HCT116 (cell line): ENCODE measurements at regions not wholly inside any gene's neighbourhood (a gene's known extent, or its start where the extent isn't known, plus 50 kb on each side); places are given as distances from the start of the nearest gene placed in this dataset.
"Not testable (repeated sequence)": the region's sequence is repeated elsewhere in the genome, so short reads cannot be mapped to it uniquely, and the experiment has no call there.

Experiments
- ATAC-seq: fragments of 200-7000 bp; cut with Tn5 transposase; 2 replicates; pipeline ENCODE4 v1.9.1; 2020; ENCODE audit warnings: mild to moderate bottlenecking, moderate library complexity
- BruUV-seq: library from RNA; stranded (reverse); fragments of 400-500 nt; replicated peaks from 2 replicates; lab custom pipeline; 2021; lab: Mats Ljungman, UMichigan
- CTCF ChIA-PET: fragments of 300-600 bp; sonication (Branson Sonifier 250); formaldehyde crosslinking; loops from one replicate; lab custom pipeline; 2021; ENCODE audit warnings: antibody characterized with exemption; lab: Charles Lee
- POLR2A ChIA-PET: fragments of 300-600, 350-600 bp; sonication (Branson Sonifier 250); formaldehyde crosslinking; loops from one replicate; lab custom pipeline; 2021; ENCODE audit warnings: antibody characterized with exemption; lab: Charles Lee
- RAD21 ChIA-PET, 2 experiments: fragments of 300-600 bp; sonication (Branson Sonifier 250); formaldehyde crosslinking; loops; one replicate each; lab custom pipeline; 2023; ENCODE audit warnings: low total read pairs in 2 of 2; ENCODE audit not compliant: uncharacterized antibody in 2 of 2, unreplicated experiment in 2 of 2, low non-redundant PET in 1 of 2; lab: Charles Lee
- DNase-seq: peaks from one replicate; pipeline ENCODE4 v3.0.0-alpha.2; 2010; ENCODE audit warnings: low read depth, low spot score
- H2AFZ ChIP-seq: fragments of 200-600 bp; shearing (Covaris generic), sonication (generic); 2 replicates; pipeline ENCODE4 v1.6.1; 2017; ENCODE audit warnings: low read depth, mixed run types, mixed read lengths, antibody characterized with exemption, low read length; ENCODE audit not compliant: poor library complexity, severe bottlenecking
- H3K27ac ChIP-seq: 2 replicates; pipeline ENCODE4 v1.5.1; 2012; ENCODE audit warnings: low read depth, low read length
- H3K27me3 ChIP-seq: fragments of 200-600 bp; sonication (generic); 2 replicates; pipeline ENCODE4 v1.6.1; 2016; ENCODE audit warnings: mixed run types, low read length, mixed read lengths; ENCODE audit not compliant: insufficient read depth
- H3K36me3 ChIP-seq, 2 experiments: fragments of 200-500 bp in 1 of 2; fragments of 200-600 bp in 1 of 2; sonication (Bioruptor generic) in 1 of 2; sonication (generic) in 1 of 2; 2 replicates each; pipeline versions ENCODE4 v1.5.1 to v1.6.1; 2014 to 2016; ENCODE audit warnings: low read length in 2 of 2, inconsistent platforms in 1 of 2, mixed read lengths in 1 of 2, mixed run types in 1 of 2; ENCODE audit not compliant: insufficient read depth in 2 of 2, control insufficient read depth in 1 of 2
- H3K4me1 ChIP-seq, 2 experiments: fragments of 200-600 bp in 1 of 2; sonication (generic) in 1 of 2; 2 replicates each; pipeline versions ENCODE4 v1.5.1 to v1.6.1; 2012 to 2017; ENCODE audit warnings: low read length in 2 of 2, inconsistent platforms in 1 of 2, mild to moderate bottlenecking in 1 of 2, mixed read lengths in 1 of 2, mixed run types in 1 of 2, moderate library complexity in 1 of 2; ENCODE audit not compliant: insufficient read depth in 2 of 2, control insufficient read depth in 1 of 2
- H3K4me2 ChIP-seq: fragments of 200-600 bp; sonication (generic); 2 replicates; pipeline ENCODE4 v1.6.1; 2017; ENCODE audit warnings: mixed run types, low read length, mixed read lengths
- H3K4me3 ChIP-seq, 2 experiments: fragments of 200-600 bp in 1 of 2; sonication (generic) in 1 of 2; replicated peaks in 1 of 2; 2 replicates each; pipeline ENCODE4 v1.5.1; 2011 to 2016; ENCODE audit warnings: low read length in 2 of 2, control low read depth in 1 of 2, low read depth in 1 of 2, mild to moderate bottlenecking in 1 of 2, mixed read lengths in 1 of 2, mixed run types in 1 of 2
- H3K79me2 ChIP-seq: fragments of 200-600 bp; sonication (generic); 2 replicates; pipeline ENCODE4 v1.6.1; 2017; ENCODE audit warnings: mild to moderate bottlenecking, mixed run types, low read length, moderate library complexity, mixed read lengths; ENCODE audit not compliant: insufficient read depth
- H3K9ac ChIP-seq: fragments of 200-600 bp; sonication (generic); 2 replicates; pipeline ENCODE4 v1.6.1; 2016; ENCODE audit warnings: low read length, mixed read lengths
- H3K9me2 ChIP-seq: fragments of 200-600 bp; sonication (generic), shearing (Covaris generic); 2 replicates; pipeline ENCODE4 v1.6.1; 2017; ENCODE audit warnings: mixed run types, mild to moderate bottlenecking, moderate library complexity; ENCODE audit not compliant: insufficient read depth
- H3K9me3 ChIP-seq, 2 experiments: fragments of 200-500 bp in 1 of 2; fragments of 200-600 bp in 1 of 2; sonication (Bioruptor generic) in 1 of 2; sonication (generic) in 1 of 2; 2 replicates each; pipeline ENCODE4 v1.6.1; 2014 to 2017; ENCODE audit warnings: low read length in 2 of 2, mixed read lengths in 2 of 2, inconsistent platforms in 1 of 2, low read depth in 1 of 2, mild to moderate bottlenecking in 1 of 2, mixed run types in 1 of 2, moderate library complexity in 1 of 2; ENCODE audit not compliant: control insufficient read depth in 1 of 2, insufficient read depth in 1 of 2
- H4K20me1 ChIP-seq: fragments of 200-600 bp; sonication (generic), shearing (Covaris generic); 2 replicates; pipeline ENCODE4 v1.6.1; 2017; ENCODE audit warnings: mixed run types, mild to moderate bottlenecking, moderate library complexity; ENCODE audit not compliant: insufficient read depth
- intact Hi-C: fragments of 100-400 bp; cut with micrococcal nuclease; formaldehyde crosslinking; loops from 2 replicates; pipeline ENCODE4 v1.10.0; 2022

DNA sequence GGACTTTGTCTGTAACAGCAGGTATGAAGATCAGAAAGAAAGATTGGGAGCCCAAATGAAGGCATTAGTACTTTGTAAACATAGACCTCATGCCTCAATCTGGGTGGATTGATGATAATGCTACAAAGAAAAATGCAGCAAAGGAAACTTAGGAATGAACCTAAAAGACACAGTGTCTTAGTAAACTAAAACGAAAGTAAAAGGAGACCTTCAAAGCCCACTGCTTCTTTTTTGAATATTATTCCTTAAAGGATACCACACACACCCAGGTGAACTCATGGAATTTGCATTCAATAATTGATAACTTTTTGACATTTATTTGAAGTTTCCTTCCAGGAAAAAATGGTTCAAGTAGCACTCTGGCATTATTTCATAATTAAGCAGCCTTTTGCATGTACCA, 543.2 kb downstream of the TTLL7 start:
- H3K4me3 ChIP-seq, DNase-seq, H3K4me2 ChIP-seq, H3K9me2 ChIP-seq, ATAC-seq, CTCF ChIA-PET, H3K9ac ChIP-seq, POLR2A ChIA-PET, BruUV-seq, H2AFZ ChIP-seq, intact Hi-C loops, H4K20me1 ChIP-seq, RAD21 ChIA-PET, H3K4me1 ChIP-seq, H3K27ac ChIP-seq, H3K36me3 ChIP-seq, H3K9me3 ChIP-seq, H3K27me3 ChIP-seq, H3K79me2 ChIP-seq: not testable (repeated sequence)

DNA sequence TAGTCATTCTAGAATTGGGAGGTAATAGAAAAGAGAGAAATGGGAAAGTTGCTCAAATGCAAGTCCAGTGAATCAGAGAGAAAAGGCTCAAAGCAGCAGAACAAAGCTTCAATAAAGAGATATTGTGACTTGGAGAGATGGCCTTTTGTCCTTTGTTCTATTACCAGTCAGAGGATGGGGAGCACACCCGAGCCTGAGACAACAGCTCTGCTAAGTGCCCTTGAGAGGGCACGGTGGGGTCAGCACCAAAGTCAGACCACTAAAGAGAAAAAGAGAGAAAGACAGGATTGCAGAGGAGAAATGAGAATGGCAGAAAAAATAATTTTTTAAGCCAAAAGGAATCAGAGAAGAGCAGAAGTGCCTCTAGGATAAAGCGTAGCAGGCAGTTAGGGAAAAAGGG, 553.1 kb downstream of the TTLL7 start:
- H3K9me3 ChIP-seq, H3K36me3 ChIP-seq, H3K9me2 ChIP-seq, H3K9ac ChIP-seq, H3K4me3 ChIP-seq, H4K20me1 ChIP-seq, H2AFZ ChIP-seq, CTCF ChIA-PET, H3K4me2 ChIP-seq, BruUV-seq, ATAC-seq, DNase-seq, H3K27me3 ChIP-seq, RAD21 ChIA-PET, H3K27ac ChIP-seq, H3K4me1 ChIP-seq, POLR2A ChIA-PET, H3K79me2 ChIP-seq, intact Hi-C loops: not testable (repeated sequence)

DNA sequence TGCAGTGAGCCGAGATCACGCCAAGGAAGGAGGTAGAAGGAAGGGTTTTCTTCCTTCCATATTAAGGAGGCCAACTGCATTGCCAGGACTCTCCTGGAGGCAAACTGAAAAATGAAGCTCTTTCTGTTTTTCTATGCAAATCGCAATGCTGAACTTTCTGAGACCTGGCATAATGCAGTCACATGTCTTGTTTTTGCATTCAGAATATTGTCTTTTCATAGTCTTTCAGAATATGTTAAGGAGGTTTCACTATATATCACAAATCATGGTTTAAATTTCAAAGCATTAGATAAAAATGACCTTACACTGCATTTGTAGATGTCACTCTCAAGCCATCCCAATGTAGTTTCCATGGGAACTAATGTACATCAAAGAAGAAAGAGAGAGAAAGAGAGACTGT, 556.5 kb downstream of the TTLL7 start:
- POLR2A ChIA-PET, RAD21 ChIA-PET, H3K4me1 ChIP-seq, H4K20me1 ChIP-seq, H3K9me2 ChIP-seq, ATAC-seq, H3K4me3 ChIP-seq, H3K4me2 ChIP-seq, H3K9me3 ChIP-seq, H3K9ac ChIP-seq, H3K36me3 ChIP-seq, CTCF ChIA-PET, intact Hi-C loops, H3K27me3 ChIP-seq, DNase-seq, H2AFZ ChIP-seq, BruUV-seq, H3K79me2 ChIP-seq, H3K27ac ChIP-seq: not testable (repeated sequence)

DNA sequence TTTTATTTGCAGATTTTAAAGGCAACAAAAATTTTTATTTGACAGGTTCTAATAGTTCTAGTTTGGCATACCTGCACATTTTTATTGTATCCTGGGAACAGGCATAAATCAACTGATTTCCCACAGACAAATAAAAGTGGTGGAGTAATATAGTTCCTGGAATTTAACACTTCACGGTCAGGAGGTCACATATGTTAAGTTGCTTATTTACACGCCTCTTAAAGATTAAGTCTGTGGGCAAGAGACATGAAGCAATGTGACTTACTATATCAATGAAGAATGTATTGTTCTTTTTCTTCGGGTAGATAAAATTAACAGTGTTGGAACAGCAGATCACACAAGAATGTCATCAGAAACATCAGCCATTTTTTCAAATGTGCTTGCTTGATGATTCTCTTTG, 558.3 kb downstream of the TTLL7 start:
- H3K36me3 ChIP-seq, DNase-seq, H3K9ac ChIP-seq, H3K4me2 ChIP-seq, CTCF ChIA-PET, RAD21 ChIA-PET, H3K4me3 ChIP-seq, ATAC-seq, BruUV-seq, H3K9me3 ChIP-seq, H3K27ac ChIP-seq, H3K27me3 ChIP-seq, H3K9me2 ChIP-seq, H4K20me1 ChIP-seq, intact Hi-C loops, POLR2A ChIA-PET, H2AFZ ChIP-seq, H3K79me2 ChIP-seq, H3K4me1 ChIP-seq: not testable (repeated sequence)

DNA sequence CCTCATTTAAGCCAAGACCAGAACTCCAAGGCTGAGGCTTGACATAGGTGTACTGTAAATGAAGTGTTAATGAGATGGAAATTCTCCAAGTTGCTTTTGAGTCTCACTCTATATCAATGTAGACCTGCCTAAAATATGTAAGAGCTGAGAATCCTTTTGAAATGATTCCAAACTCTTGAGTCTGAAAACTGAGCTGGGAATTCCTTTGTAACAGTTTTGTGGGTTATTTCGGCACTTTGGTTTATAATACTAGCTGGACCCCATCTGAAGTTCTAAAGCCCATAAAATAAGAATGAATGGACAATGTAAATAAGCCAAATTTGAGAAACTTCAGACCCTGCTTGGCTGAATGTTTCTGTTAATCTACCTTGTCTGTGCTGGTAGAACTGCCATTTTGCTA, 558.9 kb downstream of the TTLL7 start:
- H3K36me3 ChIP-seq, intact Hi-C loops, ATAC-seq, DNase-seq, H3K9ac ChIP-seq, H3K9me3 ChIP-seq, H3K27ac ChIP-seq, RAD21 ChIA-PET, H3K4me3 ChIP-seq, H3K4me2 ChIP-seq, CTCF ChIA-PET, H4K20me1 ChIP-seq, H2AFZ ChIP-seq, H3K4me1 ChIP-seq, H3K9me2 ChIP-seq, H3K27me3 ChIP-seq, H3K79me2 ChIP-seq, BruUV-seq, POLR2A ChIA-PET: not testable (repeated sequence)
